ENCODE measurements at regions not wholly inside any gene's neighbourhood (a gene's known extent, or its start where the extent isn't known, plus 50 kb on each side); places are given as distances from the start of the nearest gene placed in this dataset.
A peak's percentile ranks its signal among the peaks of the same experiment; 100 is the strongest.

DNA sequence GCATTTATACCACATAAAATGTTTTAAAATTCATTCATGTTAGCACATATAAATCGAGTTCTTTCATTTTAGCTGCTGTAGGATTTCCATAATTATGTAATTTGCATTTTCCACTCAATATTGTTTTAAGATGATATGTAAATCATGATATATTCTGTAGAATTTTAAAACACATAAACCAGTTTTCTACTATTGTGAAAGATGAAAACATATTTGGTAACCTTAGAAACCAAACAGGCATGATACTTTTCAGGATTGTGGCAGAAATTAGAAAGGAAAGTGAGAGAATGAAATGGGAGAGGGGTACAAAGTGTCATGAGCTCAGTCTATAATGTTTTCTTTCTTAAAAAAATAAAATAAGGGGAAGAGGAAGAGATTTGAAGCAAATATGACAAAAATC lies 269.3 kb downstream of the PPP1R3A start:
- TF ChIP-seq, protein P1, sequence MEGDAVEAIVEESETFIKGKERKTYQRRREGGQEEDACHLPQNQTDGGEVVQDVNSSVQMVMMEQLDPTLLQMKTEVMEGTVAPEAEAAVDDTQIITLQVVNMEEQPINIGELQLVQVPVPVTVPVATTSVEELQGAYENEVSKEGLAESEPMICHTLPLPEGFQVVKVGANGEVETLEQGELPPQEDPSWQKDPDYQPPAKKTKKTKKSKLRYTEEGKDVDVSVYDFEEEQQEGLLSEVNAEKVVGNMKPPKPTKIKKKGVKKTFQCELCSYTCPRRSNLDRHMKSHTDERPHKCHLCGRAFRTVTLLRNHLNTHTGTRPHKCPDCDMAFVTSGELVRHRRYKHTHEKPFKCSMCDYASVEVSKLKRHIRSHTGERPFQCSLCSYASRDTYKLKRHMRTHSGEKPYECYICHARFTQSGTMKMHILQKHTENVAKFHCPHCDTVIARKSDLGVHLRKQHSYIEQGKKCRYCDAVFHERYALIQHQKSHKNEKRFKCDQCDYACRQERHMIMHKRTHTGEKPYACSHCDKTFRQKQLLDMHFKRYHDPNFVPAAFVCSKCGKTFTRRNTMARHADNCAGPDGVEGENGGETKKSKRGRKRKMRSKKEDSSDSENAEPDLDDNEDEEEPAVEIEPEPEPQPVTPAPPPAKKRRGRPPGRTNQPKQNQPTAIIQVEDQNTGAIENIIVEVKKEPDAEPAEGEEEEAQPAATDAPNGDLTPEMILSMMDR (conservative IDR thresholded peaks at IDR 0.05; ENCODE audit: low read depth, low read length): no peak
- no peak overlapping the region for H3K4me3 ChIP-seq (ENCODE audit: low read depth, low read length)
- DNase-seq (ENCODE audit: low read depth): no peak

DNA sequence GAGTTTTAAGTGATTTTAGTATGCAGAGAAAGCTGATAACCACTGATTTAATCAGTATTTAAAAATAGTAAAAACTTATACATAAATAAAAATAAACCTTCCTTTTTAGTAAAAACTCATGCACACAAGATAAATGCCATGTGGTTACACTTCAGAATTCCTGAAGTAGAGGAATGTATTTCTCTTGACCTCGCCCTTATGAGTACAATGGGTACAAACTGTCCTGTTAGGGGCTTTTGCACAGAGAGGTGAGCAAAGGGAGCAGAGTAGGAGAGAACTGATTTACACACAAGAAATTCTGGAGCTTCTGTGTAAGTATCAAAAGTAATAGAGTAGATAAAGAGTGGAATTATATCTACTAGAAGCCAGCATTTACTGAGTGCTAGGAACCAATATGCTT lies 279.6 kb downstream of the PPP1R3A start:
- TF ChIP-seq, protein P1 (conservative IDR thresholded peaks at IDR 0.05; ENCODE audit: low read depth, low read length): no peak
- H3K4me3 ChIP-seq (ENCODE audit: low read depth, low read length): no peak overlapping the region
- DNase-seq (ENCODE audit: low read depth): no peak

DNA sequence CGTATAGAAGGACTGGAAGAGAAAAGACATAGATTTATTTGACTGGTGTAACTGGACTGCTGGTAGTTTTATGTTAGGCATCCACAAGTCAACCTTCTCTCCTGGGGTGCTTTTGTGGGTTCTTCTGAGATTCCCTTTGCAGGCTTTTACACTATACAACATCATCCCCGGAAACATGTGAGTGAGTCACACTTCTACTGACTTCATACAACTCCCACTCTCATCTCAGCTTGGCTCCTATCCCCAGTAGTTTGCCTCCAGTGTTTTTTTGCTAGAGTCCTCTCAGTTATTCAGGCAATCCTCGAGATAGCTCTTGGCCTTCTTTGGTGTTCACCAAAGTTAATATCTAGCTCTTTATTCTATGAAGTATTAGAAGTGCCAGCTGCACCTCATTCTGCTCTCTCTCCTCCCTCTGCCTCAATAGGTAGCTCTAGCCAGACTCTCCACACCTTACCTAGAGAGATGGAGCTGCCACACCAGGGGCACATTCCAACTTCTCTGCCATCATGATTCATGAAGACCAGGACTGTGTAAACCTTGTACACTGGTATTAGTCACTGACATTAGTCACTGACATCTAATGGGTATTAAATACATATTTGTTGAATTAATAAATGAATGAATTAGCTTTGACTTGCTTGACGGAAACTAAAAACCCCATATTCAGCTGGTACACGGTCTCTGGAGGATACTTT lies 281.9 kb downstream of the PPP1R3A start:
- peak; percentile 43 for DNase-seq (ENCODE audit: low read depth)
- H3K4me3 ChIP-seq (ENCODE audit: low read depth, low read length): no peak overlapping the region
- TF ChIP-seq, protein P1 (conservative IDR thresholded peaks at IDR 0.05; ENCODE audit: low read depth, low read length): no peak

DNA sequence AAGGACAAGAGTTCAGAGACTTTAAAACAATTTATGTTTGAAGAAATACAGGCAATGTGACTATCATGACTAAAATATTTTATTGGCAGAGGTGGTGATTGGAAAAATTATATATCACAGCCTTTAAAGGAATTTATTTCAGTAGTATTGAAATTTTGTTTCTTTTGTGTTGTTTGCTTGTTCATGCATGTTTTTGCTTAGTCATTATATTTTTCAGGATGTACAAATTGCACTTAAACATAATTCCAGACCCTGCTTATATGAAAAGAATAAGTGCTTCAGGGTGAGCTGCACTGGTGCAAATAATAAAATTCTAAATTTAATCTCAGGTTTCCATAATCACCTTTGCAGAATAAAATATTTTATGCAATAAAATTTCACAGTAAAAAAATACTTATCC lies 283.3 kb downstream of the PPP1R3A start:
- DNase-seq (ENCODE audit: low read depth): no peak
- H3K4me3 ChIP-seq (ENCODE audit: low read depth, low read length): no peak overlapping the region
- TF ChIP-seq, protein P1 (conservative IDR thresholded peaks at IDR 0.05; ENCODE audit: low read depth, low read length): no peak

DNA sequence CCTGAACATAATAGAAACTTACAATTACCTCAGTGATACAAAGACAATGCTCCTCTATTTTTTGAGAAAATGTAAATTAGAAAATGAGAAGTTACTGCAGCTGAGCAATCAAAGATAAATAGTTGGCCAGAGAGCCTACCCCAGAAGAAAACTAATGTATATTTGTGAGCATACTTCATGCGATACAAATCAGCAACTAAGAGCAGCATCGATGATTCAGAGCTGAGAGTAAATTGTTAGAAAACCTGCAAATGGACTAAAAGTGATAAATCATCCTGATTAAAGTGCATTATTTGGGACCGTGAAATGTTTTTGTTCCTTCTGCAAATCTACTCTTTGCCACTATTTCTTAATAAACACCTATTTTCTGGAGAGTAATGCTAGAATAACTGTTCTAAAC lies 285.7 kb downstream of the PPP1R3A start:
- no peak for DNase-seq (ENCODE audit: low read depth)
- H3K4me3 ChIP-seq (ENCODE audit: low read depth, low read length): no peak overlapping the region
- TF ChIP-seq, protein P1 (conservative IDR thresholded peaks at IDR 0.05; ENCODE audit: low read depth, low read length): no peak

DNA sequence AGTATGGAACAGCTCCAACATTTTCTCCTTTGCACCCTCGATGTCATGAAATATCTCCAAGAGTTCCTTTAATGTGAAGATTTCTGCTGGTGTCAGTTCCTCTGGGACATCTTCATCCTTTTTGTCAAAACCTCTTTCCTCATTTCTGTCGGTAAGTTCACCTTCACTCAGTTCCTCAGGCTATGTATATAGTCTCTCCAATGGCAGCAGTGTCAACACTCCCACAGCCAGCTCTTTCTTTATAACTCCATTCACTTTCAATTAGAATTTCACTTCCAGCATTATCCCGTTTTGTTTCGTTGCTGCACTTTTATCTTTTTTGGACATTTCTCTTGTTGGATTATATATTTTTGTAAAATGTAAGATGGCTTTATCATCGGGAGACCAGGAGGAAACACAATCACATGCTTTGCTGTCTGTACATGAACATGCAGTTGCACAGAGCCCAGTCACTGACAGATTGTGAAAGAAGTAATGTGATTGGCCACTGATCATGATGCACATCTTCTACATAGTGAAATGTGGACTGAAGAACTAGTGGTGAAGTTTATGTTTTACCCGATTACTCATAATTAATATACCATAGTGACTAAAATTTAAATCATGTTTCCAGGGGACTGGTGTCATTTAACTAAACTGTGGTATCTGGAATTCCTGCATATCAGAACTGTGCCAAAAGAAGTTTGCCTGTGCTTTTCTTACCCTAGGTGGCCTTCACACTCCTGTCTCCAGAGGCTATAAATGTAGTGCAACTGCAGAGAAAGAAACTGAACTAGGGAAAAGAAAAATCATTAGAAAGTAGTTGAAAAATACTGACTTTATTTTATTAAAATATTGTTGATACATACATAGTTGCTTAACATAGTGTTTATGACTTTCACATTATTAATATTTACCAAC lies 289.6 kb downstream of the PPP1R3A start:
- TF ChIP-seq, protein P1 (conservative IDR thresholded peaks at IDR 0.05; ENCODE audit: low read depth, low read length): no peak
- peak; percentile 7 for DNase-seq (ENCODE audit: low read depth)
- H3K4me3 ChIP-seq (ENCODE audit: low read depth, low read length): no peak overlapping the region

All from choroid plexus epithelial cell (primary cell).